NCI-H82 (cell line): ENCODE measurements at regions not wholly inside any gene's neighbourhood (a gene's known extent, or its start where the extent isn't known, plus 50 kb on each side); places are given as distances from the start of the nearest gene placed in this dataset.
"Not testable (repeated sequence)": the region's sequence is repeated elsewhere in the genome, so short reads cannot be mapped to it uniquely, and the experiment has no call there.

Source experiments
- DNase-seq: peaks from one replicate; lab custom pipeline; 2025; lab: John Stamatoyannopoulos, UW

- DNase-seq: no peak
Observed at GRCh38 chr7:81478664-81479063, 291.2 kb downstream of the HGF start.

- not testable (repeated sequence) for DNase-seq
Observed at GRCh38 chr7:81478201-81478600, 291.6 kb downstream of the HGF start.

GRCh38 chr7:81473236-81473635, 296.6 kb downstream of the HGF start:
- no peak for DNase-seq

DNA sequence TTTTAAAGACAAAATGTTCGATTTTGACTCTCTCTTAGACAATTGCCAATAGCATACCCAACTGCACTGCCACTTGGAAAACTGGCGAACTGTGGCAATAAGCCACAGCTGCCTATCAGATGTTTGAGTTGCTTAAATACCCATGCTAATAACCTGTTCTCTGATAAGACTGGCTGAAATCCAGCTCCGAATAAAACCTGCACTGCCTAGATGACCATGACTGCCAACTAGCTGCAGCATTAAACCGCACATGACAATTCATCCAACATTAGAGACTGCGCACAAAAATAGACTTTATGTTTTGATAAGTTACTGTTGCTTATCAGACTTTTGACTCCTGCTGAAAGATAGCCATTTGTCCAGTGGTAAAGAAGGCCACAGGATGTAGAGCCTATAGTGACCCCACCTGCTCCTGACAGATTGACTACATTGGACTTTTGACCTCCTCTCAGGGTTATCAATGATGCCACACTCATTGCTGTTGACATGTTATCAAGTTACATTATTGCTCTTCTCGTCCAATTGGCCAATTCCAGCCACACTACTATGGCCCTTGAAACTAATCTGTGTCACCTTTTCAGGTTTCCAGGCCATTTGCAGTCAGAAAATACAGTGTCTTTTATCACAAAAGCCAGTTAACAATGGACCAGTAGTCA, 299.0 kb downstream of the HGF start:
- no peak for DNase-seq

GRCh38 chr7:81469869-81470723, 299.8 kb downstream of the HGF start:
- DNase-seq: peak; percentile 79

DNA sequence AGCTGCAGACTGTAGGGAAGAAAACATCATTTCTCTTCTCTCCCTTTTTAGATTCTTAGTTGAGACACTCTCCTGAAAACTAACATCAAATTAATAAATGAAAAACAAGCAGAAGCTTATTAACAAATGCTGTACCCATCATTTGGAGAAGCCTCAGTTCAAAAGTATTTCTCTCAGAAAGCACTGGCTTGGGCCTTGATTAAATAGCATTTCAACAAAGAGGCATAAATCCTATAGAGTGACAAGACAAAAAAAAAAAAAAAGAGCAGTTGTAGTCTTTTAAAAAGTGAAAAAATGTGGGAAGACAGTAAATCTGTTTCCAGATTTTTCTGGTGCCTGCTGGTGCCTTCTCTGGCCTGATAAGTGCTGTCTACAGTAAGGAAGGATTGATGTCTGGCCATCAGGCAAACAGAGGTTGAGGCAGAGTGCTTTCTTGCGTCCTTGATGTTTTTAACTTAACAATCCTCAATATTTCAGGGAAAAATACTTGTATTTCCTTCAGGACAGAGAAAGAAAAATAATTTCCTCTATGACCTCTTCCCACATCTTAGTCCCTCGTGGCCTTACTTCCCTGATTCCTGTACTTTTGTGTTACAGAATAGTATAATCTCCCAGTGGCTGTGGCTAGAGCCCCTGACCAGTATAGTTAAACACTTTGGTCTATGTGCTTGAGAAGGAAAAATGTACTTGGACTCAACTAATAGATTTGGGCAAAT, 300.5 kb downstream of the HGF start:
- DNase-seq: no peak

- DNase-seq: no peak
Observed at GRCh38 chr7:81468526-81468925, 301.3 kb downstream of the HGF start.

DNA sequence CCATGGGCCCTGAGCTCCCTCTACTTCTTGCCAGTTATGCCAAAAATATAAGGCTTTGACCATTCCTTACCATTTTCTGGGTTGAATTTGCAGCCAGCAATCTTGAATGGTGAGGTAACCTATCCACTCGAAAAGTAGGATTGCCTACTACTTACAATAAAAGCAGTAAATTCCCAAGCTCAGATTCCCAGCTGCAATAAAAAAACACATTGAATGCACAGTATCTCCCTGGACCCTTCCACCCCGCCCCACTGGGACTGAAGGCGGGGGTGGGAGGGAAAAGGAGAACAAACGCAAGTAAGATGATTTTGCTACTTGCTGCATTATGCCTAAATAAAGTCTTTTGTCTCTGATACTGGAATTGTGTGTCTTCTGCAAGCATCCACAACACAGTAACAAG, 301.9 kb downstream of the HGF start:
- no peak for DNase-seq

DNA sequence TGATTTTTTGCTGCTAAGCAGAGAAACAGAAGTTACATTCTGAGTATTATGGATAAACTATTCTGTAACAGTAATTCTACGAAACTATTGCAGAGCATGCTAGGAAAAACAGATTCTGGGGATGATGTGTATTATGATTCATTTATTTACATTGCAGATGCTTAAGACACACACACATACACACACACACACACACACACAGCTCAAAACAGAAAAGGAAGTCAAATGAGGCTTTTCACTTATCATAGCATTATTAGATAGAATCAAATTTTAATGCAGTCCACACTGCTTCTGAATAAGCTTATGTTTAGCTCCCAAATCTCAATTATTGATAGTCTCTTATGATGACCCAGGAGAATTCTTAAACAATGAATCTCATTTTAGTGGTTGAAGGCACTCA, 307.2 kb downstream of the HGF start:
- DNase-seq: no peak

DNA sequence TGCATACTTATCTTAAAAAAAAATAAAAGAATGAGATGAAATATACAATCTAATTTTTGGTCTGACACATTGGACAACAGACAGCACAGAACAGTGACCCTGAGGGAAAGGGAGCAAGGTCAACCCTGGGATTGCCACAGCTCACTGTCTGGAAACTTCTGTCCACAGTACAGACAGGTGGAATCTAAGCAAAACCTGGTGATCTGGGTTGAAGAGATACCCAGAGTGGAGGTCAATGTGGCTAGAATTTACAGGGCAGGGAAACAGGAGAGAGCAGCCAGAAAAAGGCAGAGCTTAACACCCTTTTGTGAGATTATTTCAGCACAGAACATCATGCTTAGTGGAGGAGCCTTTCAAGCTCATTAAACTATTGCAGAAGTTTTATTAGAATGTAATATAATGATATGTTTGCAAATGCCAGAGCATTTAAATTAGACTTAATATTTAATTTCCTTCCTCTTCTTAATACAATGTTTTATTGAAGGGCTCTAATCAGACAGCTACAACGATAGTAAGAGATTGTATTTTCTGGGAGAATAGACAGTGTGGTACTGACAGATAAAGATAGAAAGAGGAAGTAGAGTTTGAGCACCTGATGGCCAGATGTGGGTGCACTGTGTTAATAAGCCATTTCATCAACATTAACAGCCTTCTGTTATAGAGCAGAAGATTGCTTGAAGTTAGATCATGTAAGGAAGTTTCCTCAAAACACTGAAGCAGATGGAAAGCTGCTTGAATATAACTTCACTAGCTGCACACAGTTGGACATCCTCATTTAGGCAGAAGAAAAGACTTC, 309.4 kb downstream of the HGF start:
- DNase-seq: no peak

DNA sequence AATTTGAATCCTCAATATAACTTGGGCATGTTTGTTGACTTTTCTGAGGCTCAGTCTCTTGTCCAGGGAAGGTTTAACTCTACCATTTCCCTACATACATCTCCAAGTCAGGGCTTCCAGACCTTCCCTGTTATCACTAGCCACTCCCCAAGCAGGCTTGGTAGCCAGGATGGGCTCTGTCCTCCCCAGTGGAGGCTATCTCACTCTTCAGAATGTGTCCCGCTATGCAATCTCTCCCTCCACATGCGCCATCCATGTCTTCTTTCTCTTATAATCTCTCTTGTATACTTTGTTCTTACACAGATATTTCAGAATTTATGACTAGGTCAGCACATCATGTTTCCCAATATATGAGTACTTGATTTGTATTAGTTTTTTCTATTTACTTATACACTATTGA, 310.4 kb downstream of the HGF start:
- DNase-seq: no peak

DNA sequence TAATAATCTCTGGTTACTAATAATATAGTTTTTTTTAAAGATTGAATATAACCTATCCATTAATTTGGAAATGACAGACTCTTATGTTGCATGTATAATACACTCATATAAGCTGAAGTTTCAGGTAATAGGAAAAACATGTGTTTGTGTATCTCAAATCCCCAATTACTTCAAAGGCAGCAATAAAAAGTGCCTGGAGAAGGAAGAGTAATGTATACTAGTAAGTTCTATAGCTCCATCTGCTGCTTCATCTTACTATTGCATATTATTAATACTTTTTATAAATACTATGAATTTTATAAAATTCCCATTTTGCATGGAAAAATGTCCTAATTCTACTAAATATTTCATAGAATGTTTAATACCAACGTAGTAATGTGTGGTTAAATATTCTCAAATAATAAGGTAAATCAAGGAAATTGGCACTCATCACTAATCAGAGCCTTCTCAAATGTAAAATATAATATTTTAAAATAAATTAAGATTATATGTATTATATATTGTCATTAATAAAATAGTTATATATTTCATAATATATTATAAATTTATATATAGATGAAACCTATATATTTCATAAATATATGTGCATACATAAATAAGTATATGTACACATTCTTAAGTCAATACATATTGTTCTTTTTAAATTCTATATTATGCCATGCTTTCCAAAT, 311.9 kb downstream of the HGF start:
- DNase-seq: peak; percentile 73

GRCh38 chr7:81453770-81454169, 316.1 kb downstream of the HGF start:
- DNase-seq: not testable (repeated sequence)

DNA sequence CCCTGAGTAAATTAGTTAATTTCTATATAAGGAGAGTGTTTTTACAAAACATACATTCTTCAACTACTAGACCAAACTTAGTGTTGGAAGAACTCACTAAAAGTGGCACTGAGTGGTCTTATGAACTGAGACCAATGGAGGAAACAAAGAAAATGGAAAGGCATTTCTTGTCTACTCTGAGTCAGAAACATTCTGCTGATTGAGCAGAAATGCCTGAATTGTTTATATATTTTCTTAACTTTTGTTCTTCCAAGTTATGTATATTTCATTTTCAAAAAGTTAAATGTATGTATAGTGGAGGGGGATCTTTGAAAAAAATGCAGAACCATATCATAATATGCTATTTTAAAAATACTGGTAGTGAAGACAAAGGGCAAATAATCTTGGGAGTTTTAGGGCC, 320.7 kb downstream of the HGF start:
- no peak for DNase-seq

DNA sequence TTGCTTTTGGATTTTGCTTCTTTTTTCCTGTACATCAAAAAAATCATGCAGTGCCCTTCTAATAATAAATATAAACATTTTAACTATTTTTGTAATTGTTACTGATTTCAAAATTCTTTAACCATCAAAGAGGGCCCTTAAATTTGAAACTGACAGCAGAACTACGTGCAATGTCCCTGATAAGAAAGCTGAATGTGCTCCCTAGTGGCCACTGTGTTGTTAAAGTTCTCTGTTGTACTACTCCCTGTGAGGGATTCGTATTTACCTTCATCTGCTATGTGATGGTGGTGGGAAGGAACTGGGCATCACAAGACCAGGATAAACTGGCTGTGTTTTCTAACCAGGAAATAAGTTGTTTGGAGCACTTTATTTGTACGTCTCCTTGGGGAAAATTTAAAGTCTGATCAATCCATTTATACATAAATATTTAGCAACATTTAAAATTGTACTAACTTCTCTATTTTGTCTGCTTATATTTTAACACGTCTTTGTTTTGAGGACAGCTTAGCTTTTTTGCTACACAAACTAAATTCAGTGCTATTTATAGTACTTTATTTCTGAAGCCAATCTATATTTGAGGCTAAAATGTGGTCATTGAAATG, 322.4 kb downstream of the HGF start:
- DNase-seq: peak; percentile 82

- no peak for DNase-seq
Observed at GRCh38 chr7:81446212-81446611, 323.6 kb downstream of the HGF start.

GRCh38 chr7:81445462-81445861, 324.4 kb downstream of the HGF start:
- no peak for DNase-seq

- no peak for DNase-seq
Observed at GRCh38 chr7:81441750-81442149, 328.1 kb downstream of the HGF start.

- DNase-seq: no peak
Observed at GRCh38 chr7:81439591-81439990, 330.3 kb downstream of the HGF start.

DNA sequence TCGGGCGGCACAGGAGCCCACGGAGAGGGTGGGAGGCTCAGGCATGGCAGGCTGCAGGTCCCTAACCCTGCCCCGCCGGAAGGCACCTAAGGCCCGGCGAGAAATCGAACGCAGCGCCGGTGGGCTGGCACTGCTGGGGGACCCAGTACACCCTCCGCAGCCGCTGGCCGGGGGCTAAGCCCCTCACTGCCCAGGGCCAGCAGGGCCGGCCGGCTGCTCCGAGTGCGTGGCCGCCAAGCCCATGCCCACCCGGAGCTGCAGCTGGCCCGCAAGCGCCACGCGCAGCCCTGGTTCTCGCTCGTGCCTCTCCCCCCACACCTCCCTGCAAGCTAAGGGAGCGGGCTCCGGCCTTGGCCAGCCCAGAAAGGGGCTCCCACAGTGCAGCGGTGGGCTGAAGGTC, 332.7 kb downstream of the HGF start:
- not testable (repeated sequence) for DNase-seq

DNA sequence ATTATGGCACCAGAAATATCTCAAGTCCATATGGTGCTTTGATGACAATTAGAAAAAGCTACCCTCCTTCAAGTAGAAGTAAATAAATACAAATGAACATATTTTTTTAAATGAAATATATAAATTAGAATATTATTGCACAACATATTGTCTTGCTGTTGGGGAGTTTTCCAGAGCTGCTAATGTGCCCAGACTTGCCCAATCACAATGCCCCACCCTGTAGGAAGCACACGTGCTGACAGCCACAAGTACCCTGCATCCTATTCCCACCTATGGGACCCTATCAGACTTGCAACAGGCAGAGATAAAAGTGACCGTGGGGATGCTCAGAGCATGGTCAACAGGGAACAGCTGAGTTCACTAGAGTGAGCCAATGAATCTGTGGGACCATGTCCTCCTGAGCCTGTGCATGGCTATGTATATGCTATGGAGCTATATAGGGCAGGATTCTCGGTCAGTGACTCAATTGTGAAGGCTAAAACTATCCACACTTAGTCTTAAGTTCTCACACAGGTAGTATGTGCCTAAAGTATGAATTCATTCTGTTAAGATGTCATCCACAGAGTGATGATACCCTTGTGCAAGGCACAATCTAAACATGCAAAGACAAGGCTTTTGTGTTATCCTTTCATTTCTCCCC, 336.0 kb downstream of the HGF start:
- DNase-seq: no peak
